GM12878 (cell line): ENCODE measurements at regions not wholly inside any gene's neighbourhood (a gene's known extent, or its start where the extent isn't known, plus 50 kb on each side); places are given as distances from the start of the nearest gene placed in this dataset.

Source experiments
- ATAC-seq: fragments of 200-7000 bp; cut with Tn5 transposase; 3 replicates; pipeline ENCODE4 v1.9.1; 2020; ENCODE audit warnings: mild to moderate bottlenecking, moderate library complexity
- BruUV-seq: library from RNA; stranded (reverse); fragments of 400-500 nt; replicated peaks from 2 replicates; lab custom pipeline; 2021; lab: Mats Ljungman, UMichigan
- CTCF ChIA-PET: fragments of 300-600 bp; sonication (Branson Sonifier 250); formaldehyde crosslinking; extraction: SDS; loops from one replicate; lab custom pipeline; 2021; ENCODE audit warnings: inconsistent platforms; lab: Yijun Ruan, JAX
- POLR2A ChIA-PET: fragments of 350-600 bp; formaldehyde crosslinking; extraction: SDS; loops from one replicate; lab custom pipeline; 2021; ENCODE audit warnings: inconsistent platforms; lab: Charles Lee
- RAD21 ChIA-PET: fragments of 300-600 bp; sonication (Branson Sonifier 250); formaldehyde crosslinking; loops from one replicate; lab custom pipeline; 2023; ENCODE audit warnings: antibody characterized with exemption; ENCODE audit not compliant: unreplicated experiment; lab: Charles Lee
- SMC1A ChIA-PET: fragments of 300-600 bp; sonication (Branson Sonifier 250); formaldehyde crosslinking; loops from one replicate; lab custom pipeline; 2023; ENCODE audit not compliant: unreplicated experiment, uncharacterized antibody; lab: Charles Lee
- DNase-seq: peaks from one replicate; pipeline ENCODE4 v3.0.0-alpha.2; 2011; ENCODE audit warnings: low read depth, low spot score
- FAIRE-seq: peaks from 3 replicates; lab custom pipeline; 2011; peaks lifted over from hg19 to GRCh38; lab: Jason Lieb, UNC
- H2AFZ ChIP-seq: 2 replicates; pipeline ENCODE4 v1.6.0; 2011; ENCODE audit warnings: low read depth, low read length, control low read depth; ENCODE audit not compliant: control insufficient read depth
- H3K27ac ChIP-seq: 2 replicates; pipeline ENCODE4 v1.5.1; 2011; ENCODE audit warnings: control low read depth; ENCODE audit not compliant: control insufficient read depth, insufficient read depth
- H3K27me3 ChIP-seq, 2 experiments: replicated peaks in 1 of 2; 2 replicates each; pipeline versions ENCODE4 v1.6.0 to v1.6.1; 2011; ENCODE audit warnings: low read length in 1 of 2; ENCODE audit not compliant: control insufficient read depth in 2 of 2, insufficient read depth in 2 of 2
- H3K36me3 ChIP-seq, 2 experiments: 2 replicates each; pipeline ENCODE4 v1.5.1; 2011; ENCODE audit warnings: low read length in 1 of 2; ENCODE audit not compliant: control insufficient read depth in 2 of 2, insufficient read depth in 2 of 2
- H3K4me1 ChIP-seq: 2 replicates; pipeline ENCODE4 v1.6.1; 2011; ENCODE audit warnings: mild to moderate bottlenecking, low read length, moderate library complexity, mixed read lengths; ENCODE audit not compliant: control insufficient read depth, insufficient read depth
- H3K4me2 ChIP-seq: 2 replicates; pipeline ENCODE4 v1.6.0; 2011; ENCODE audit warnings: control low read depth; ENCODE audit not compliant: control insufficient read depth, insufficient read depth
- H3K4me3 ChIP-seq: fragments of 200-600 bp; sonication (generic); 2 replicates; pipeline ENCODE4 v1.5.1; 2016
- H3K79me2 ChIP-seq: 2 replicates; pipeline ENCODE4 v1.6.0; 2011; ENCODE audit warnings: low read length; ENCODE audit not compliant: control insufficient read depth, insufficient read depth
- H3K9ac ChIP-seq: 2 replicates; pipeline ENCODE4 v1.8.0; 2011; ENCODE audit warnings: low read length, control low read depth, mixed read lengths; ENCODE audit not compliant: control insufficient read depth, insufficient read depth
- H3K9me3 ChIP-seq: replicated peaks from 3 replicates; pipeline ENCODE4 v1.5.1; 2011; ENCODE audit warnings: mild to moderate bottlenecking, low read length; ENCODE audit not compliant: control insufficient read depth, insufficient read depth
- H4K20me1 ChIP-seq: 2 replicates; pipeline ENCODE4 v1.6.0; 2011; ENCODE audit not compliant: control insufficient read depth, insufficient read depth
- BACH1 ChIP-seq: fragments of 450-650 bp; IDR thresholded peaks from 2 replicates; pipeline ENCODE4 v1.6.1; 2017; ENCODE audit warnings: mild to moderate bottlenecking, borderline replicate concordance
- KDM1A ChIP-seq: fragments of 200-600 bp; sonication (generic); IDR thresholded peaks from 2 replicates; pipeline ENCODE4 v1.6.1; 2016; ENCODE audit warnings: borderline replicate concordance
- NFIC ChIP-seq: IDR thresholded peaks from 2 replicates; pipeline ENCODE4 v1.6.1; 2012; ENCODE audit warnings: low read depth, mild to moderate bottlenecking, inconsistent platforms, low read length, moderate library complexity
- PKNOX1 ChIP-seq: fragments of 450-650 bp; IDR thresholded peaks from 2 replicates; pipeline ENCODE4 v1.6.1; 2016; ENCODE audit warnings: mild to moderate bottlenecking
- RELB ChIP-seq: fragments of 450-650 bp; IDR thresholded peaks from 2 replicates; pipeline ENCODE4 v1.6.1; 2017; ENCODE audit warnings: low read depth, mild to moderate bottlenecking, moderate library complexity
- STAT1 ChIP-seq: fragments of 450-650 bp; conservative IDR thresholded peaks from 2 replicates; pipeline ENCODE4 v1.6.1; 2014; ENCODE audit warnings: antibody characterized with exemption, mild to moderate bottlenecking
- TCF7 ChIP-seq: IDR thresholded peaks from 2 replicates; pipeline ENCODE4 v1.6.1; 2014; ENCODE audit warnings: antibody characterized with exemption, borderline replicate concordance
- USF2 ChIP-seq: IDR thresholded peaks from 2 replicates; pipeline ENCODE4 v1.6.1; 2011; ENCODE audit warnings: low read depth, low read length, improper control_type of control experiment, borderline replicate concordance
- WGBS: methylation state at CpG from one replicate; pipeline ENCODE4 v1.1.6; 2016; ENCODE audit warnings: low lambda C conversion rate; ENCODE audit not compliant: insufficient replicate concordance, insufficient coverage; ENCODE audit errors: missing lambda C conversion rate; 5-methylcytosine and 5-hydroxymethylcytosine counted together
- in situ Hi-C: fragments of 300-500 bp; cut with MboI; formaldehyde crosslinking; loops from 9 replicates; pipeline ENCODE4 v1.14.3; 2018; ENCODE audit warnings: mixed read lengths
- intact Hi-C: fragments of 100-400 bp; cut with micrococcal nuclease; formaldehyde crosslinking; loops from one replicate; pipeline ENCODE4 v1.14.2; 2022; ENCODE audit not compliant: unreplicated experiment
- TF ChIP-seq, protein P1 (sequence below): fragments of 450-650 bp; IDR thresholded peaks from 2 replicates; pipeline ENCODE4 v1.6.1; 2016; ENCODE audit warnings: mild to moderate bottlenecking

DNA sequence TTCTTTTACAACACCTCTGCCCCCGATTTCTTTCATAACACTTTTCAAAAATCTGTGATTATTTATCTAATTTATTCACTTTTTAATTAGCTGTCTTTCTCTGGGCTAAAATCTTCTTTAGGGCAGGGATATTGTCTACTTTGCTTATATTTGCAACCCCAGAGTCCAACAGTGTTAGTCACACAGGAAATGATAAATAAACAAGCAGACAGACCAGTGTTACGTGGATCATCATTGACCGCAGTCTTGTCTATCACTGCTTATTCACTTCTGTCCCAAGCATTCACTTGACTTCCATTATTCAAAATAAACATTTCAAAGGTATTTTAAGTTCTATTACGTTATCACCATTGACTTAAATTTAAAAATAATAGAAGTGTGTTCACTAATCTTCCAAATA lies 237.6 kb upstream of the UBE2E3 start:
- in situ Hi-C loops, result no loop called here
- H3K27me3 ChIP-seq, result no peaks in the 10 kb centered on the region
- H3K36me3 ChIP-seq, result no peaks in the 10 kb centered on the region
- ChIA-PET CTCF (no interaction called here), RAD21 (no interaction called here), POLR2A (interaction anchor here (0.6 kb wide), 1 partner anchor 504 kb away, joined by 4 read pairs; no protein-coding TSS in a partner anchor), SMC1A (no interaction called here)
- no peak for FAIRE-seq
- no peak overlapping the region for H3K4me2 ChIP-seq
- no peak overlapping the region for H3K9ac ChIP-seq
- intact Hi-C loops, result no loop called here
- BruUV-seq, result no TSS peak
- no peaks in the 10 kb centered on the region for H3K9me3 ChIP-seq
- 0% methylated on average over 4 of the region's 4 CpGs for WGBS
- H4K20me1 ChIP-seq, result no peaks in the 10 kb centered on the region
- DNase-seq, result no peak
- no peak overlapping the region for H2AFZ ChIP-seq
- H3K79me2 ChIP-seq, result no peaks in the 10 kb centered on the region
- H3K4me1 ChIP-seq, result no peaks in the 10 kb centered on the region
- TF ChIP-seq USF2, result no peak
- no peak for TF ChIP-seq PKNOX1
- TF ChIP-seq STAT1, result no peak
- TF ChIP-seq, protein P1, sequence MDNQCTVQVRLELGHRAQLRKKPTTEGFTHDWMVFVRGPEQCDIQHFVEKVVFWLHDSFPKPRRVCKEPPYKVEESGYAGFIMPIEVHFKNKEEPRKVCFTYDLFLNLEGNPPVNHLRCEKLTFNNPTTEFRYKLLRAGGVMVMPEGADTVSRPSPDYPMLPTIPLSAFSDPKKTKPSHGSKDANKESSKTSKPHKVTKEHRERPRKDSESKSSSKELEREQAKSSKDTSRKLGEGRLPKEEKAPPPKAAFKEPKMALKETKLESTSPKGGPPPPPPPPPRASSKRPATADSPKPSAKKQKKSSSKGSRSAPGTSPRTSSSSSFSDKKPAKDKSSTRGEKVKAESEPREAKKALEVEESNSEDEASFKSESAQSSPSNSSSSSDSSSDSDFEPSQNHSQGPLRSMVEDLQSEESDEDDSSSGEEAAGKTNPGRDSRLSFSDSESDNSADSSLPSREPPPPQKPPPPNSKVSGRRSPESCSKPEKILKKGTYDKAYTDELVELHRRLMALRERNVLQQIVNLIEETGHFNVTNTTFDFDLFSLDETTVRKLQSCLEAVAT, result no peak
- no peak for TF ChIP-seq KDM1A
- TF ChIP-seq RELB, result no peak
- TF ChIP-seq NFIC, result no peak
- no peak for TF ChIP-seq TCF7
- TF ChIP-seq BACH1, result no peak
- H3K27ac ChIP-seq, result no peak overlapping the region
- no peak for ATAC-seq
- H3K4me3 ChIP-seq, result no peak overlapping the region
